H1 (cell line): ENCODE measurements at regions not wholly inside any gene's neighbourhood (a gene's known extent, or its start where the extent isn't known, plus 50 kb on each side); places are given as distances from the start of the nearest gene placed in this dataset.

Experiments used
- CTCF ChIA-PET: fragments of 300-600 bp; sonication (Branson Sonifier 250); formaldehyde crosslinking; loops from one replicate; lab custom pipeline; 2021; ENCODE audit not compliant: partially characterized antibody; lab: Charles Lee
- POLR2A ChIA-PET: fragments of 300-600 bp; sonication (Branson Sonifier 250); formaldehyde crosslinking; loops from one replicate; lab custom pipeline; 2021; ENCODE audit warnings: inconsistent platforms; ENCODE audit not compliant: partially characterized antibody; lab: Charles Lee
- DNase-seq, 2 experiments: peaks; one replicate each; pipeline versions ENCODE4 v3.0.0 to v3.0.0-alpha.2; 2010 to 2022; ENCODE audit warnings: low spot score in 2 of 2, low read depth in 1 of 2, mixed read lengths in 1 of 2
- FAIRE-seq: peaks from 2 replicates; lab custom pipeline; 2011; peaks lifted over from hg19 to GRCh38; lab: Jason Lieb, UNC
- H2AFZ ChIP-seq: 2 replicates; pipeline ENCODE4 v1.8.1; 2012; ENCODE audit warnings: low read length, inconsistent platforms
- H2AK5ac ChIP-seq: 2 replicates; pipeline ENCODE4 v1.6.1; 2013; ENCODE audit warnings: low read depth, low read length
- H2BK120ac ChIP-seq: replicated peaks from 2 replicates; pipeline ENCODE3; 2013; ENCODE audit warnings: low read depth, low read length, inconsistent platforms
- H2BK12ac ChIP-seq: 2 replicates; pipeline ENCODE4 v1.6.1; 2013; ENCODE audit warnings: low read depth, low read length
- H2BK15ac ChIP-seq: 2 replicates; pipeline ENCODE4 v1.6.1; 2013; ENCODE audit warnings: low read length
- H2BK20ac ChIP-seq: 2 replicates; pipeline ENCODE4 v1.6.1; 2013; ENCODE audit warnings: low read length
- H2BK5ac ChIP-seq: 2 replicates; pipeline ENCODE4 v1.6.1; 2013; ENCODE audit warnings: low read depth, low read length
- H3K14ac ChIP-seq: 2 replicates; pipeline ENCODE4 v1.6.1; 2013; ENCODE audit warnings: inconsistent platforms; ENCODE audit not compliant: insufficient read length
- H3K18ac ChIP-seq: 2 replicates; pipeline ENCODE4 v1.6.1; 2013; ENCODE audit warnings: low read length; ENCODE audit errors: extremely low read depth
- H3K23ac ChIP-seq: 2 replicates; pipeline ENCODE4 v1.6.1; 2013; ENCODE audit warnings: inconsistent platforms; ENCODE audit not compliant: insufficient read length
- H3K23me2 ChIP-seq: 2 replicates; pipeline ENCODE4 v1.6.1; 2013; ENCODE audit warnings: low read depth, low read length
- H3K27ac ChIP-seq: 2 replicates; pipeline ENCODE4 v1.6.1; 2011; ENCODE audit warnings: low read depth, low read length, inconsistent platforms
- H3K27me3 ChIP-seq, 4 experiments: replicated peaks in 1 of 4; 1 replicate in 1 of 4; 2 replicates in 3 of 4; pipeline versions ENCODE4 v1.6.1 to v1.8.1; 2011 to 2013; ENCODE audit warnings: low read length in 3 of 4, mild to moderate bottlenecking in 3 of 4, inconsistent platforms in 2 of 4, mixed read lengths in 2 of 4, moderate library complexity in 1 of 4; ENCODE audit not compliant: control insufficient read depth in 3 of 4, insufficient read depth in 3 of 4; ENCODE audit errors: extremely low read depth in 1 of 4
- H3K36me3 ChIP-seq, 4 experiments: 2 replicates each; pipeline versions ENCODE4 v1.6.1 to v1.8.1; 2011 to 2013; ENCODE audit warnings: mild to moderate bottlenecking in 4 of 4, low read length in 3 of 4, moderate library complexity in 2 of 4, control low read depth in 1 of 4, inconsistent platforms in 1 of 4; ENCODE audit not compliant: insufficient read depth in 4 of 4, control insufficient read depth in 2 of 4
- H3K4ac ChIP-seq: replicated peaks from 2 replicates; pipeline ENCODE3; 2013; ENCODE audit warnings: low read length, low read depth, mixed read lengths, inconsistent platforms; ENCODE audit not compliant: insufficient read length
- H3K4me1 ChIP-seq, 4 experiments: replicated peaks in 1 of 4; 1 replicate in 1 of 4; 2 replicates in 3 of 4; pipeline versions ENCODE4 v1.6.1 to v1.8.1; 2011 to 2013; ENCODE audit warnings: low read length in 3 of 4, inconsistent platforms in 2 of 4, mixed read lengths in 1 of 4; ENCODE audit not compliant: insufficient read depth in 4 of 4, control insufficient read depth in 3 of 4
- H3K4me2 ChIP-seq, 2 experiments: 2 replicates each; pipeline versions ENCODE4 v1.6.1 to v1.8.1; 2011 to 2013; ENCODE audit warnings: low read depth in 2 of 2, low read length in 2 of 2, control low read depth in 1 of 2, inconsistent platforms in 1 of 2, mild to moderate bottlenecking in 1 of 2; ENCODE audit not compliant: insufficient read depth in 1 of 2
- H3K4me3 ChIP-seq, 4 experiments: fragments of 200-600, 300-600 bp in 1 of 4; sonication (generic), shearing (Covaris generic), sonication (Bioruptor Twin) in 1 of 4; 2 replicates each; pipeline versions ENCODE4 v1.5.1 to v1.8.1; 2011 to 2016; ENCODE audit warnings: low read length in 4 of 4, low read depth in 3 of 4, control low read depth in 2 of 4, inconsistent platforms in 2 of 4, mild to moderate bottlenecking in 2 of 4, mixed read lengths in 1 of 4, moderate library complexity in 1 of 4; ENCODE audit not compliant: insufficient read depth in 2 of 4; ENCODE audit errors: extremely low read depth in 1 of 4
- H3K56ac ChIP-seq: replicated peaks from 2 replicates; pipeline ENCODE3; 2013; ENCODE audit warnings: low read depth, mild to moderate bottlenecking, mixed read lengths, low read length, inconsistent platforms; ENCODE audit not compliant: insufficient read length
- H3K79me1 ChIP-seq: 2 replicates; pipeline ENCODE4 v1.6.1; 2013; ENCODE audit warnings: low read depth, low read length, control low read depth
- H3K79me2 ChIP-seq, 2 experiments: 2 replicates each; pipeline versions ENCODE4 v1.6.1 to v1.8.1; 2012 to 2013; ENCODE audit warnings: low read length in 2 of 2, mild to moderate bottlenecking in 2 of 2, inconsistent platforms in 1 of 2; ENCODE audit not compliant: insufficient read depth in 2 of 2, control insufficient read depth in 1 of 2
- H3K9ac ChIP-seq, 4 experiments: replicated peaks in 1 of 4; 1 replicate in 1 of 4; 2 replicates in 3 of 4; pipeline versions ENCODE4 v1.6.1 to v1.8.1; 2011 to 2013; ENCODE audit warnings: low read depth in 3 of 4, low read length in 3 of 4, control low read depth in 2 of 4, mild to moderate bottlenecking in 2 of 4, moderate library complexity in 2 of 4, inconsistent platforms in 1 of 4; ENCODE audit errors: extremely low read depth in 1 of 4
- H3K9me3 ChIP-seq, 2 experiments: 2 replicates each; pipeline versions ENCODE4 v1.6.1 to v1.8.1; 2012 to 2013; ENCODE audit warnings: mild to moderate bottlenecking in 2 of 2, moderate library complexity in 2 of 2, control low read depth in 1 of 2, inconsistent platforms in 1 of 2, low read depth in 1 of 2, low read length in 1 of 2, mixed read lengths in 1 of 2; ENCODE audit not compliant: insufficient read depth in 2 of 2
- H4K20me1 ChIP-seq, 2 experiments: replicated peaks in 1 of 2; 2 replicates each; pipeline versions ENCODE3 to v1.8.1; 2011 to 2013; ENCODE audit warnings: inconsistent platforms in 2 of 2, low read length in 2 of 2, mild to moderate bottlenecking in 1 of 2; ENCODE audit not compliant: insufficient read depth in 2 of 2, control insufficient read depth in 1 of 2
- H4K5ac ChIP-seq: 2 replicates; pipeline ENCODE4 v1.6.1; 2013; ENCODE audit warnings: low read length, low read depth, mixed read lengths, inconsistent platforms; ENCODE audit not compliant: insufficient read length
- H4K8ac ChIP-seq: 2 replicates; pipeline ENCODE4 v1.8.0; 2013; ENCODE audit warnings: mild to moderate bottlenecking, moderate library complexity, low read length, inconsistent platforms; ENCODE audit not compliant: insufficient read depth; ENCODE audit errors: extremely low read depth
- H4K91ac ChIP-seq: replicated peaks from 2 replicates; pipeline ENCODE3; 2013; ENCODE audit warnings: low read length, mixed read lengths, inconsistent platforms; ENCODE audit not compliant: insufficient read length
- CEBPB ChIP-seq: IDR thresholded peaks from 2 replicates; pipeline ENCODE4 v1.6.1; 2012; ENCODE audit warnings: low read depth, low read length
- CREB1 ChIP-seq: IDR thresholded peaks from 2 replicates; pipeline ENCODE4 v1.6.1; 2012; ENCODE audit warnings: inconsistent platforms
- EP300 ChIP-seq, 2 experiments: IDR thresholded peaks; 1 replicate in 1 of 2; 2 replicates in 1 of 2; pipeline ENCODE4 v1.6.1; 2011 to 2012; ENCODE audit warnings: low read depth in 2 of 2, low read length in 2 of 2, mild to moderate bottlenecking in 2 of 2, borderline replicate concordance in 1 of 2, inconsistent platforms in 1 of 2, moderate library complexity in 1 of 2
- FOSL1 ChIP-seq: IDR thresholded peaks from 2 replicates; pipeline ENCODE4 v1.6.1; 2011; ENCODE audit warnings: mild to moderate bottlenecking, low read depth, low read length, moderate library complexity; ENCODE audit not compliant: insufficient read depth
- KDM1A ChIP-seq: fragments of 200-600, 300-600 bp; sonication (generic); IDR thresholded peaks from 2 replicates; pipeline ENCODE4 v1.7.1; 2016; ENCODE audit warnings: mild to moderate bottlenecking, low read length, borderline replicate concordance
- PHF8 ChIP-seq: fragments of 200-600 bp; sonication (generic); conservative IDR thresholded peaks from 2 replicates; pipeline ENCODE4 v1.7.1; 2012; ENCODE audit warnings: low read depth, mild to moderate bottlenecking, inconsistent platforms, low read length, moderate library complexity
- POLR2AphosphoS5 ChIP-seq: IDR thresholded peaks from 2 replicates; pipeline ENCODE4 v1.6.1; 2011; ENCODE audit warnings: low read depth, low read length
- SAP30 ChIP-seq: fragments of 300-600 bp; sonication (generic); IDR thresholded peaks from 2 replicates; pipeline ENCODE4 v1.7.1; 2012; ENCODE audit warnings: low read length, moderate library complexity, mild to moderate bottlenecking, inconsistent platforms; ENCODE audit not compliant: insufficient read depth, insufficient replicate concordance
- SP4 ChIP-seq: IDR thresholded peaks from 2 replicates; pipeline ENCODE4 v1.6.1; 2012; ENCODE audit warnings: low read length, inconsistent platforms
- YY1 ChIP-seq: IDR thresholded peaks from 2 replicates; pipeline ENCODE4 v1.6.1; 2011; ENCODE audit warnings: low read depth, mild to moderate bottlenecking, low read length
- WGBS, 2 experiments: shearing (Covaris generic) in 1 of 2; methylation state at CpG; one replicate each; pipeline versions ENCODE4 v1.1.6 to v1.1.7; 2013 to 2015; ENCODE audit warnings: low lambda C conversion rate in 2 of 2, mixed read lengths in 2 of 2, inconsistent platforms in 1 of 2, low coverage in 1 of 2, missing lambda C conversion rate in 1 of 2; ENCODE audit not compliant: insufficient replicate concordance in 2 of 2, insufficient coverage in 1 of 2, insufficient read length in 1 of 2; ENCODE audit errors: extremely low coverage in 1 of 2, missing lambda C conversion rate in 1 of 2; 5-methylcytosine and 5-hydroxymethylcytosine counted together

- no peaks in the 10 kb centered on the region for H3K36me3 ChIP-seq
- no peaks in the 10 kb centered on the region for H3K9me3 ChIP-seq
- H3K4me3 ChIP-seq, result no peak overlapping the region
- peaks cover 12 to 27% of the 10 kb centered on the region in 2 experiments for H4K20me1 ChIP-seq
- DNase-seq, result no peak
- WGBS, 2 experiments, result 79% methylated on average over 4 of the region's 4 CpGs; no CpG with 5 or more reads in 1 of the 2 experiments
- no peak overlapping the region for H3K23ac ChIP-seq
- H4K8ac ChIP-seq, result no peak overlapping the region
- peaks cover 63 to 94% (median 81%) of the 10 kb centered on the region in 4 experiments for H3K27me3 ChIP-seq
- TF ChIP-seq SP4, result no peak
- no peak for TF ChIP-seq CEBPB
- TF ChIP-seq EP300 (IDR thresholded peaks at IDR 0.05; ENCODE audit: borderline replicate concordance in 1 of 2, low read depth in 2 of 2, low read length in 2 of 2), result no peak
- TF ChIP-seq SAP30, result no peak
- TF ChIP-seq YY1, result no peak
- TF ChIP-seq PHF8, result no peak
- no peak for TF ChIP-seq KDM1A
- TF ChIP-seq FOSL1, result no peak
- TF ChIP-seq CREB1, result no peak
- no peak for TF ChIP-seq POLR2AphosphoS5
- H3K79me1 ChIP-seq, result no peaks in the 10 kb centered on the region
- no peak overlapping the region for H3K9ac ChIP-seq
- H3K4me2 ChIP-seq, result no peak overlapping the region
- no peaks in the 10 kb centered on the region for H3K79me2 ChIP-seq
- no peak overlapping the region for H2BK5ac ChIP-seq
- H4K91ac ChIP-seq, result no peak overlapping the region
- FAIRE-seq, result no peak
- no peak overlapping the region for H2BK15ac ChIP-seq
- no peak overlapping the region for H2BK20ac ChIP-seq
- no peak overlapping the region for H3K18ac ChIP-seq
- ChIA-PET CTCF (interaction anchor here (0.8 kb wide), 1 partner anchor 376 kb away, joined by 3 read pairs; no protein-coding TSS in a partner anchor), POLR2A (no interaction called here)
- no peak overlapping the region for H2AK5ac ChIP-seq
- no peak overlapping the region for H2AFZ ChIP-seq
- H3K14ac ChIP-seq, result no peak overlapping the region
- H2BK120ac ChIP-seq, result no peak overlapping the region
- H3K4me1 ChIP-seq, result peaks cover 0 to 6% (median 4%) of the 10 kb centered on the region in 4 experiments; a peak in 5 of 7 replicates
- no peak overlapping the region for H4K5ac ChIP-seq
- H3K56ac ChIP-seq, result no peak overlapping the region
- no peak overlapping the region for H3K27ac ChIP-seq
- no peaks in the 10 kb centered on the region for H3K23me2 ChIP-seq
- no peak overlapping the region for H3K4ac ChIP-seq
- no peak overlapping the region for H2BK12ac ChIP-seq
Observed at GRCh38 chr2:217274578-217274977, 414.7 kb upstream of the TNP1 start.
